ENCODE measurements at regions not wholly inside any gene's neighbourhood (a gene's known extent, or its start where the extent isn't known, plus 50 kb on each side); places are given as distances from the start of the nearest gene placed in this dataset.

DNA sequence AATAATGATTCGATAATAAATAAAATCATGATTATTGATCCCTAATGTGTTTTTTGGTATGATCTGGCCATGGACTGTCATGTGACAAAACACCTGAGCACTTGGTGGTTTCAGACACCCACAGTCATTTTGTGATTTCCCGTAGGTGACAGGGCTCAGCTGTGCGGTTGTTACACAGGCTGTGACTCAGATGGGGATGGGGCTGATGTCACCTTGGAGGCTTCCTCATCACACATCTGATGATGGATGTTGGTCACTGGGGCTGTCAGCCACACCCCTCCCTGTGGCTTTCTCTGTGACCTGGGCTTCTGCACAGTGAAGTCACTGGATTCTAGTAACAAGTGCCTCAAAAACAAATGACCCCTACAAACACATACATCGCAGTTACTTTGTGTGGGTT is 995.1 kb downstream of the BRD1 start:
- Mint-ChIP-seq H3K4me3 (no peak overlapping the region), H3K36me3 (ENCODE audit: low read depth) (peaks cover 6% of the 10 kb centered on the region), H3K27ac (ENCODE audit: unreplicated experiment) (no peak overlapping the region), H3K4me1 (peaks cover 2% of the 10 kb centered on the region), H3K9me3 (peaks cover 18% of the 10 kb centered on the region), H3K27me3 (ENCODE audit: low read depth) (no peaks in the 10 kb centered on the region)
- TF ChIP-seq CTCF (conservative IDR thresholded peaks at IDR 0.05), result no peak
- DNase-seq (ENCODE audit: low read depth, low spot score), result no peak

GRCh38 chr22:48829908-48830307 is 997.8 kb downstream of the BRD1 start:
- peaks cover 14% of the 10 kb centered on the region for H3K4me1 Mint-ChIP-seq
- no peak overlapping the region for H3K27ac Mint-ChIP-seq (ENCODE audit: unreplicated experiment)
- no peak for TF ChIP-seq CTCF (conservative IDR thresholded peaks at IDR 0.05)
- peaks cover 16% of the 10 kb centered on the region for H3K9me3 Mint-ChIP-seq
- H3K27me3 Mint-ChIP-seq (ENCODE audit: low read depth), result no peaks in the 10 kb centered on the region
- H3K36me3 Mint-ChIP-seq (ENCODE audit: low read depth), result peaks cover 6% of the 10 kb centered on the region
- H3K4me3 Mint-ChIP-seq, result no peak overlapping the region
- DNase-seq (ENCODE audit: low read depth, low spot score), result no peak

GRCh38 chr22:48828688-48829087 is 999.0 kb downstream of the BRD1 start:
- Mint-ChIP-seq H3K27me3 (ENCODE audit: low read depth) (no peaks in the 10 kb centered on the region), H3K4me1 (peaks cover 18% of the 10 kb centered on the region), H3K9me3 (peaks cover 16% of the 10 kb centered on the region), H3K36me3 (ENCODE audit: low read depth) (peaks cover 6% of the 10 kb centered on the region), H3K4me3 (no peak overlapping the region), H3K27ac (ENCODE audit: unreplicated experiment) (no peak overlapping the region)
- TF ChIP-seq CTCF (conservative IDR thresholded peaks at IDR 0.05), result no peak
- DNase-seq (ENCODE audit: low read depth, low spot score), result no peak

DNA sequence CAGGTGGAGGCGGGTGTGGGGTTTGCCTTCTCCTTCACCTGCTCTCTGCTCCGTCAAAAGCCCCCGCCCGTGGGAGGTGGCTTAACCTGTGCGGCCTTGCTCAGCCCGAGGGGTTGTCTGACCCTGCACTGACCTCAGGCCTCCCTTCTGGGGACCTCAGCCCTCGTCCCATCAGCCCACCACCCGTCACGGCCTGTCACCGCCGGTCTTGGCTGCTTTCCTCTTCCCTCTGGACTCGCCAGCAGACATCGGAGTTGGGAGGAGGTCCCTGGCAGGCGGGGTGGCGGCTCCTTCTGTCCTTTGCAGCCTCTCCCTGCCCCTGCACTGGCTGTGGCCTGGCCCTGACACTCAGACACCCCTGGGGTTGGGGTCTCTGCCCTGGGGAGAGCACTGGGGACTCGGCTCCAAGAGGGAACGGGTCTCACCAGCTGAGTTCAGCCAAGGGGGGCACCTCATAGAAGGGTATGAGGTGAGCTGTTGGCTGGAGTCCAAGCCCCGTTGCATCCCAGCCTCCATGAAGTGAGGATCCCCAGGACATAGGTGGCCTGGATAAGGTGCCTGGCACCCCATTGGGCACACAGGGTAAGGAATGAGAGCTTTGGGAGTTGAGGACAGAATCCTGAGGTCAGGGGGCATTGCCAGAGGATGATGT is 999.6 kb downstream of the BRD1 start:
- no peak for TF ChIP-seq CTCF (conservative IDR thresholded peaks at IDR 0.05)
- Mint-ChIP-seq H3K4me1 (peaks cover 18% of the 10 kb centered on the region), H3K27ac (ENCODE audit: unreplicated experiment) (peak overlapping the region; percentile 43), H3K9me3 (peaks cover 13% of the 10 kb centered on the region), H3K27me3 (ENCODE audit: low read depth) (no peaks in the 10 kb centered on the region), H3K4me3 (no peak overlapping the region), H3K36me3 (ENCODE audit: low read depth) (peaks cover 4% of the 10 kb centered on the region)
- no peak for DNase-seq (ENCODE audit: low read depth, low spot score)

GRCh38 chr22:48827268-48827846 is 1000.3 kb downstream of the BRD1 start:
- Mint-ChIP-seq H3K27ac (ENCODE audit: unreplicated experiment) (peak overlapping the region; percentile 35), H3K4me3 (no peak overlapping the region), H3K9me3 (peaks cover 10% of the 10 kb centered on the region), H3K4me1 (peaks cover 18% of the 10 kb centered on the region), H3K36me3 (ENCODE audit: low read depth) (peaks cover 3% of the 10 kb centered on the region), H3K27me3 (ENCODE audit: low read depth) (no peaks in the 10 kb centered on the region)
- no peak for DNase-seq (ENCODE audit: low read depth, low spot score)
- TF ChIP-seq CTCF (conservative IDR thresholded peaks at IDR 0.05), result no peak

All from neural crest cell (in vitro differentiated cells).